Left cardiac atrium (tissue), 4 donors: ENCODE measurements at regions not wholly inside any gene's neighbourhood (a gene's known extent, or its start where the extent isn't known, plus 50 kb on each side); places are given as distances from the start of the nearest gene placed in this dataset.

Experiments
- ATAC-seq, 2 donors: fragments of 200-7000 bp; cut with Tn5 transposase; one replicate each; pipeline ENCODE4 v1.9.1; 2020; ENCODE audit warnings: mild to moderate bottlenecking in 2 of 2, moderate library complexity in 2 of 2
- DNase-seq: peaks from one replicate; pipeline ENCODE4 v3.0.0-alpha.2; 2020
- intact Hi-C, 2 donors: fragments of 100-400 bp; cut with DNase I; formaldehyde crosslinking; loops; one replicate each; pipeline versions ENCODE4 v1.14.1 to v1.15.1; 2022 to 2023
- donor health status: DM: no; HTN: yes; CAD: no.
- donor health status: DM: no; HTN: yes; CAD: no; lungs with severe emphysema.
- donor health status: DM: yes; HTN: yes; CAD: no.
- donor health status: Dilated cardiomyopathy.

- ATAC-seq (no peak), DNase-seq (no peak)
- intact Hi-C loops: no loop called here
Observed at GRCh38 chr1:191085121-191085520, 607.5 kb upstream of the BRINP3 start.

GRCh38 chr1:191086910-191087309 lies 609.2 kb upstream of the BRINP3 start:
- ATAC-seq: no peak
- intact Hi-C loops: no loop called here

GRCh38 chr1:191096405-191096804 lies 618.7 kb upstream of the BRINP3 start:
- DNase-seq (no peak), ATAC-seq (no peak)
- intact Hi-C loops: no loop called here

More at GRCh38 chr1:191086910-191087309, 609.2 kb upstream of the BRINP3 start:
- no peak for DNase-seq

GRCh38 chr1:191099696-191100095 lies 622.0 kb upstream of the BRINP3 start:
- no peak for ATAC-seq

GRCh38 chr1:191101960-191102359 lies 624.3 kb upstream of the BRINP3 start:
- DNase-seq (no peak), ATAC-seq (no peak)
- intact Hi-C loops: no loop called here

More at GRCh38 chr1:191099696-191100095, 622.0 kb upstream of the BRINP3 start:
- no peak for DNase-seq
- intact Hi-C loops: no loop called here

GRCh38 chr1:191125950-191126349 lies 648.3 kb upstream of the BRINP3 start:
- intact Hi-C loops: no loop called here
- ATAC-seq (no peak), DNase-seq (no peak)

- no peak for ATAC-seq
- intact Hi-C loops: no loop called here
- DNase-seq: no peak
Observed at GRCh38 chr1:191134796-191135195, 657.1 kb upstream of the BRINP3 start.

- ATAC-seq: no peak
- no peak for DNase-seq
- intact Hi-C loops: no loop called here
Observed at GRCh38 chr1:191140038-191140437, 662.4 kb upstream of the BRINP3 start.

GRCh38 chr1:191142748-191143147 lies 665.1 kb upstream of the BRINP3 start:
- ATAC-seq (no peak), DNase-seq (no peak)
- intact Hi-C loops: no loop called here

- ATAC-seq (no peak), DNase-seq (no peak)
- intact Hi-C loops: no loop called here
Observed at GRCh38 chr1:191145834-191146233, 668.2 kb upstream of the BRINP3 start.

- ATAC-seq: no peak
- DNase-seq: no peak
- intact Hi-C loops: no loop called here
Observed at GRCh38 chr1:191151321-191151807, 673.7 kb upstream of the BRINP3 start.

- DNase-seq: no peak
- intact Hi-C loops: no loop called here
- ATAC-seq: no peak
Observed at GRCh38 chr1:191152776-191153175, 675.1 kb upstream of the BRINP3 start.

- no peak for DNase-seq
- ATAC-seq: no peak
- intact Hi-C loops: no loop called here
Observed at GRCh38 chr1:191155178-191155577, 677.5 kb upstream of the BRINP3 start.

GRCh38 chr1:191160837-191161236 lies 683.2 kb upstream of the BRINP3 start:
- DNase-seq (no peak), ATAC-seq (no peak)
- intact Hi-C loops: no loop called here

GRCh38 chr1:191162762-191163161 lies 685.1 kb upstream of the BRINP3 start:
- intact Hi-C loops: no loop called here
- DNase-seq (no peak), ATAC-seq (no peak)

GRCh38 chr1:191163621-191164020 lies 686.0 kb upstream of the BRINP3 start:
- ATAC-seq: no peak
- DNase-seq: no peak
- intact Hi-C loops: no loop called here

- ATAC-seq: no peak
- intact Hi-C loops: no loop called here
- DNase-seq: no peak
Observed at GRCh38 chr1:191174298-191174697, 696.6 kb upstream of the BRINP3 start.

- DNase-seq (no peak), ATAC-seq (no peak)
- intact Hi-C loops: no loop called here
Observed at GRCh38 chr1:191176131-191176530, 698.5 kb upstream of the BRINP3 start.

GRCh38 chr1:191206513-191207207 lies 729.0 kb upstream of the BRINP3 start:
- ATAC-seq: no peak

GRCh38 chr1:191222206-191222605 lies 744.5 kb upstream of the BRINP3 start:
- DNase-seq (no peak), ATAC-seq (no peak)
- intact Hi-C loops: no loop called here

More at GRCh38 chr1:191206513-191207207, 729.0 kb upstream of the BRINP3 start:
- intact Hi-C loops: no loop called here
- no peak for DNase-seq

- DNase-seq (no peak), ATAC-seq (no peak)
- intact Hi-C loops: no loop called here
Observed at GRCh38 chr1:191240925-191241324, 763.3 kb upstream of the BRINP3 start.
